Astrocyte of the spinal cord (primary cell): ENCODE measurements at regions not wholly inside any gene's neighbourhood (a gene's known extent, or its start where the extent isn't known, plus 50 kb on each side); places are given as distances from the start of the nearest gene placed in this dataset.
"Not testable (repeated sequence)": the region's sequence is repeated elsewhere in the genome, so short reads cannot be mapped to it uniquely, and the experiment has no call there.

Source experiments
- DNase-seq: peaks from one replicate; pipeline ENCODE4 v3.0.0; 2011; ENCODE audit warnings: low read depth, low spot score
- H3K4me3 ChIP-seq: 2 replicates; pipeline ENCODE4 v1.5.1; 2011; ENCODE audit warnings: low read depth, mild to moderate bottlenecking, low read length, moderate library complexity
- in situ Hi-C: cut with HindIII; loops from 2 replicates; pipeline ENCODE4 v1.10.0; 2017; ENCODE audit warnings: low sequenced_read_pairs
- TF ChIP-seq, protein P1 (sequence below): IDR thresholded peaks from 2 replicates; pipeline ENCODE4 v1.5.1; 2012; ENCODE audit warnings: low read depth, mild to moderate bottlenecking, low read length, inconsistent platforms

- H3K4me3 ChIP-seq, result no peak overlapping the region
- TF ChIP-seq, protein P1, sequence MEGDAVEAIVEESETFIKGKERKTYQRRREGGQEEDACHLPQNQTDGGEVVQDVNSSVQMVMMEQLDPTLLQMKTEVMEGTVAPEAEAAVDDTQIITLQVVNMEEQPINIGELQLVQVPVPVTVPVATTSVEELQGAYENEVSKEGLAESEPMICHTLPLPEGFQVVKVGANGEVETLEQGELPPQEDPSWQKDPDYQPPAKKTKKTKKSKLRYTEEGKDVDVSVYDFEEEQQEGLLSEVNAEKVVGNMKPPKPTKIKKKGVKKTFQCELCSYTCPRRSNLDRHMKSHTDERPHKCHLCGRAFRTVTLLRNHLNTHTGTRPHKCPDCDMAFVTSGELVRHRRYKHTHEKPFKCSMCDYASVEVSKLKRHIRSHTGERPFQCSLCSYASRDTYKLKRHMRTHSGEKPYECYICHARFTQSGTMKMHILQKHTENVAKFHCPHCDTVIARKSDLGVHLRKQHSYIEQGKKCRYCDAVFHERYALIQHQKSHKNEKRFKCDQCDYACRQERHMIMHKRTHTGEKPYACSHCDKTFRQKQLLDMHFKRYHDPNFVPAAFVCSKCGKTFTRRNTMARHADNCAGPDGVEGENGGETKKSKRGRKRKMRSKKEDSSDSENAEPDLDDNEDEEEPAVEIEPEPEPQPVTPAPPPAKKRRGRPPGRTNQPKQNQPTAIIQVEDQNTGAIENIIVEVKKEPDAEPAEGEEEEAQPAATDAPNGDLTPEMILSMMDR, result no peak
- in situ Hi-C loops, result no loop called here
- no peak for DNase-seq
Observed at GRCh38 chr2:144920755-144921530, 401.0 kb upstream of the ZEB2 start.

GRCh38 chr2:144914622-144915318 lies 394.9 kb upstream of the ZEB2 start:
- H3K4me3 ChIP-seq, result no peak overlapping the region
- TF ChIP-seq, protein P1, result no peak
- in situ Hi-C loops, result no loop called here
- no peak for DNase-seq

DNA sequence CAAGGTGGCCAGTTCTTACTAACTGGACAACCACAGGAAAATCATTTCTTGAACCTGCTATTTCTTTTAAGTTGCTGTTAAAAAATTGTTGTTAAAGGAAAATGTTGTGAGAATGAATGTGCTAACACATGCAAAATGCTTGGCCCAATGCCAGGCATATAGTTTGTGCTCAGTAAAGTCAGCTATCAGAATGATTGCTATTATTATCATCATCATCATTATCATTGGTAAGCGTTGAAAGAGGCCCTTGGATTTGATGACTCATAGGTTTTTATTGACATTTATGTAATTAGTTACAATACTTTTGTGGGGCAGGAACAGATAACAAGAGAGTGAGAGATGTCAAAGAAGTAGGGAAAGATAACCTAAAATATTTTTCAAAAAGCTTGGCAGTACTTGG lies 394.2 kb upstream of the ZEB2 start:
- DNase-seq, result no peak

DNA sequence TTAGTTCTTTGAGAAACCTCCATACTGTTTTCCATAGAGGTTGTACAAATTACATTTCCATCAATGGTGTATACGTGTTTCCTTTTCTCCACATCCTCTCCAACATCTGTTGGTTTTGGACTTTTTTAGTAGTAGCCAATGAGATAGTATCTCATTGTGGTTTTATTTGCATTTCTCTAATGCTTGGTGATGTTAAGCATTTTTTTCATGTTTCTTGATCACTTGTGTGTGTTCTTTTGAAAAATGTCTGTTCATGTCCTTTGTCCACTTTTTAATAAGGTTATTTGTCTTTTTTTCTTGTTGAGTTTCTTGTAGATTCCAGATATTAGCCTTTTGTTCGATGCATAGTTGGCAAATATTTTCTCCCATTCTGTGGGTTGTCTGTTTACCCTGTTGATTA lies 392.3 kb upstream of the ZEB2 start:
- DNase-seq, result no peak
- TF ChIP-seq, protein P1, result no peak
- in situ Hi-C loops, result no loop called here
- no peak overlapping the region for H3K4me3 ChIP-seq

More for the DNA sequence above, 394.2 kb upstream of the ZEB2 start:
- no peak overlapping the region for H3K4me3 ChIP-seq
- TF ChIP-seq, protein P1, result no peak
- in situ Hi-C loops, result no loop called here

DNA sequence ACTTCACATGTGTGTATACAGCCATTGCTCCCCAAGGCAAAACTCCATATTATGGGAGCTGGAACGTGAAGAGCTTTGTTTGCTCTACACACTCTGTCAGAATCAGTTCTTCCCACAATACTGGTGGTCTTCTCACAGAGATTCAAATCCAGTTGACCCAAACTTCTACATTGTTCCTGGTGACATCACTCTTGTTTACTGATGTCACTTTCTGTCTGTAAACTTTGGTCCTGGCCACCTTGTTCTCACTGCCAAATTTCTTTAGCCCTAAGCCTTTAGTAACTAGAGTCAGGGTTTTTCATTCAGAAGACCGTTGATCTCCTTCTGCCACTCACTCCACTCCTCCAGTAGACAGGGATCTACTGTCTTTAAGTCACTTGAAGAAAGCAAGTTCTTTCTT lies 386.0 kb upstream of the ZEB2 start:
- TF ChIP-seq, protein P1, result no peak
- H3K4me3 ChIP-seq, result no peak overlapping the region
- in situ Hi-C loops, result no loop called here
- no peak for DNase-seq

- in situ Hi-C loops, result no loop called here
- no peak overlapping the region for H3K4me3 ChIP-seq
- TF ChIP-seq, protein P1, result no peak
- no peak for DNase-seq
Observed at GRCh38 chr2:144904612-144905011, 384.7 kb upstream of the ZEB2 start.

- H3K4me3 ChIP-seq, in situ Hi-C loops, DNase-seq: not testable (repeated sequence)
Observed at GRCh38 chr2:144903045-144903444, 383.1 kb upstream of the ZEB2 start.

DNA sequence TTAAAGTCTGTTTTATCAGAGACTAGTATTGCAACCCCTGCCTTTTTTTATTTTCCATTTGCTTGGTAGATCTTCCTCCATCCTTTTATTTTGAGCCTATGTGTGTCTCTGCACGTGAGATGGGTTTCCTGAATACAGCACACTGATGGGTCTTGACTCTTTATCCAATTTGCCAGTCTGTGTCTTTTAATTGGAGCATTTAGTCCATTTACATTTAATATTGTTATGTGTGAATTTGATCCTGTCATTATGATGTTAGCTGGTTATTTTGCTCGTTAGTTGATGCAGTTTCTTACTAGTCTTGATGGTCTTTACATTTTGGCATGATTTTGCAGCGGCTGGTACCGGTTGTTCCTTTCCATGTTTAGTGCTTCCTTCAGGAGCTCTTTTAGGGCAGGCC lies 381.5 kb upstream of the ZEB2 start:
- H3K4me3 ChIP-seq, DNase-seq, in situ Hi-C loops: not testable (repeated sequence)
